ENCODE measurements at regions not wholly inside any gene's neighbourhood (a gene's known extent, or its start where the extent isn't known, plus 50 kb on each side); places are given as distances from the start of the nearest gene placed in this dataset.
A peak's percentile ranks its signal among the peaks of the same experiment; 100 is the strongest.

- DNase-seq, result no peak
These were observed 312.5 kb downstream of the PSAT1 start for GRCh38 chr9:78609450-78609849.

- no peak for DNase-seq
These were observed 315.2 kb downstream of the PSAT1 start for GRCh38 chr9:78612091-78612490.

- DNase-seq, result no peak
These were observed 316.1 kb downstream of the PSAT1 start for GRCh38 chr9:78613006-78613405.

- no peak for DNase-seq
These were observed 318.0 kb downstream of the PSAT1 start for GRCh38 chr9:78614892-78615291.

GRCh38 chr9:78615372-78615771 is 318.4 kb downstream of the PSAT1 start:
- DNase-seq, result no peak

- DNase-seq, result no peak
These were observed 321.8 kb downstream of the PSAT1 start for GRCh38 chr9:78618735-78619134.

- peak; percentile 10 to 20 for DNase-seq
These were observed 323.4 kb downstream of the PSAT1 start for GRCh38 chr9:78620303-78620702.

- no peak for DNase-seq
These were observed 323.8 kb downstream of the PSAT1 start for GRCh38 chr9:78620764-78621163.

- DNase-seq, result no peak
These were observed 325.2 kb downstream of the PSAT1 start for GRCh38 chr9:78622126-78622525.

- no peak for DNase-seq
These were observed 330.0 kb downstream of the PSAT1 start for GRCh38 chr9:78626971-78627370.

- no peak for DNase-seq
These were observed 334.0 kb downstream of the PSAT1 start for GRCh38 chr9:78630966-78631365.

- no peak for DNase-seq
These were observed 343.8 kb downstream of the PSAT1 start for GRCh38 chr9:78640728-78641127.

GRCh38 chr9:78644359-78644758 is 347.4 kb downstream of the PSAT1 start:
- peak; percentile 3 to 20 for DNase-seq

- DNase-seq, result no peak
These were observed 357.4 kb downstream of the PSAT1 start for GRCh38 chr9:78654324-78654723.

- peak; percentile 40 to 47 for DNase-seq
These were observed 366.4 kb downstream of the PSAT1 start for GRCh38 chr9:78663369-78663768.

GRCh38 chr9:78664370-78664769 is 367.4 kb downstream of the PSAT1 start:
- no peak for DNase-seq

GRCh38 chr9:78666818-78667414 is 370.0 kb downstream of the PSAT1 start:
- DNase-seq, result peak in 1 of 2 donors; percentile 26

- no peak for DNase-seq
These were observed 371.4 kb downstream of the PSAT1 start for GRCh38 chr9:78668148-78668832.

GRCh38 chr9:78669591-78669990 is 372.7 kb downstream of the PSAT1 start:
- DNase-seq, result no peak

- no peak for DNase-seq
These were observed 374.9 kb downstream of the PSAT1 start for GRCh38 chr9:78671785-78672184.

GRCh38 chr9:78674874-78675273 is 377.9 kb downstream of the PSAT1 start:
- DNase-seq, result no peak

GRCh38 chr9:78676009-78676408 is 379.1 kb downstream of the PSAT1 start:
- DNase-seq, result no peak

- no peak for DNase-seq
These were observed 379.7 kb downstream of the PSAT1 start for GRCh38 chr9:78676623-78677022.

GRCh38 chr9:78677326-78677725 is 380.4 kb downstream of the PSAT1 start:
- no peak for DNase-seq

GRCh38 chr9:78678877-78679276 is 382.0 kb downstream of the PSAT1 start:
- no peak for DNase-seq

Data from inflammatory macrophage treated with lipopolysaccharide for 1 hour (primary cell).